Suppressor macrophage treated with lipopolysaccharide for 4 hours (primary cell): ENCODE measurements at regions not wholly inside any gene's neighbourhood (a gene's known extent, or its start where the extent isn't known, plus 50 kb on each side); places are given as distances from the start of the nearest gene placed in this dataset.

Source experiments
- DNase-seq: peaks from one replicate; pipeline ENCODE4 v3.0.0-alpha.2; 2020

DNA sequence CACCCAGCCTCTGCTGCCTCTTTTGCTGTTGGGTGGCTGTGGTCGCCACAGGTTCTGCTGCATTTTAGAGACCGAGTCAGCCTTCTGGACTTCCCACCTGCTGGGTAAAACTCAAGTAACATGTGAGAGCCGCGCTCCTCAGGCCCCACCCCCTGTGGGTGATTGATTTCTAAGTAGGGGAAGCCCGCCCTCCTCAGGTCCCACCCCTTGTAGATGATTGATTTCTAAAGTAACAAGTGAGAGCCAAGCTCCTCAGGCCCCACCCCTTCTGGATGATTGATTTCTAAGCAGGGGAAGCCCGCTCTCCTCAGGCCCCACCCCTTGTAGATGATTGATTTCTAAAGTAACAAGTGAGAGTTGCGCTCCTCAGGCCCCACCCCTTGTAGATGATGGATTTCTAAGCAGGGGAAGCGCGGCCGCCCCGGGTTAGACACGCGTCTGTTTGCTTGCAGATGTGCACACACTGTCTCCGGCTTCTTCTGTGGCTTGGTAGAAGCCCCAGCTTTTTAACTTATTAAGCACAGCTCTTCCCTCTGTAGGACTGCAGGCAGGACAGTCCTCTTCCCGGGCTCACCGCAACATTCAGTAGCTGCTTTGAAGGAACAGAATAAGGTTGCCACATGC is 83.4 kb downstream of the FAM43A start:
- DNase-seq, result peak; percentile 95

DNA sequence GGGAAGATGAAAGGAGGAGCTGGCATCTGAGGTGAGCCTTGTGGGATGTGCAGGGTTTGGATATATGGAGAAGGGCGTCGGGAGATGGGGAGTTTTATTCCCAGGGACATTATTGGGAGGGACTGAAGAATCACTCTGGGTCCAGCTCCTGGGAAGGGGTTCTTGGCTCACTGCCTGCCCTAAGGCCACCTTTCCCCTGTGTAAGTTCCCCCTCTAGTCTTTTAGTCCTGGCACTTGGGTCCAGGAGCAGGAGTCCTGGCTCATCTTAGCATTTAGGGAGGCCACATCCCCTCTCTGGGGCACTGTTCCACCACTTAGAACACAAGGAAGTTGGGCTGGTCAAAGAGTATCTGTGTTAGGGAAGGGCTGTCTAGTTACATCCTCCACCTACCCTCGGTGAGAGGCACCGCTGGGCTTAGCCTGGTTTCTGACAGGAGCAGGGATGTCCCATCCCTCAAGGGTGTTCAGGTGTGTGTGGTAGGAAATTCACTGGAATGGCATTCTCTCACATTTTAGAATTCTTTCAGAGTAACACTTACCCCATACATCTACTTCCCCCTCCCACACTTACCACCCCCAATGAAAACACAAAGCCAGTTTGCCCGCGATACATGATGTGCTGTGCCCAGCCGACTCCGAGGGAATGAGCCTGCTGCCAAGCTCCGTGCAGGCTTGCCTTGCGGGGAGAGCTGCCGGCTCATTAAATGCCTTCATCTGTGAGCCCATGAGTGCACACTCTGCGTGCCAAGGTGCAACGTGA is 86.7 kb downstream of the FAM43A start:
- DNase-seq, result no peak

DNA sequence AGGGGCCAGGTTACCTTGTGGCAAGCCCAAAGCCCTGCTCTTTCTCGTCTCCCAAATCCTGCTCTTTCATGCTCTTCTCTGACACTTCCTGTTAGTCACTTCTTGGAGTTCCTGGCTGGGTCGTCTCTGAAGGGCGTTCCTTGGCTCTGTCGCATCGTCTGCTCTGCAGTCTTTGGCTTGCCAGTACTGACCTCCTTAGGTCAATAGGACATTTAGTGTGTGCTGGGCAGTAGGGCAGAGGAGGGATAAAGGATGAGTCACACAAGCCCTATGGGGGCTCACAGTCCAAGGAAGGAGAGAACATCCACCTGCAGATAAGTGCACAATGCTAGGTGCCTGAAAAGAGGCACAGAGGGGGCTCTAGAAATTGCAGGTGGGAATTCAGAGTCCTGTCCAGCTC is 87.5 kb downstream of the FAM43A start:
- DNase-seq, result no peak

DNA sequence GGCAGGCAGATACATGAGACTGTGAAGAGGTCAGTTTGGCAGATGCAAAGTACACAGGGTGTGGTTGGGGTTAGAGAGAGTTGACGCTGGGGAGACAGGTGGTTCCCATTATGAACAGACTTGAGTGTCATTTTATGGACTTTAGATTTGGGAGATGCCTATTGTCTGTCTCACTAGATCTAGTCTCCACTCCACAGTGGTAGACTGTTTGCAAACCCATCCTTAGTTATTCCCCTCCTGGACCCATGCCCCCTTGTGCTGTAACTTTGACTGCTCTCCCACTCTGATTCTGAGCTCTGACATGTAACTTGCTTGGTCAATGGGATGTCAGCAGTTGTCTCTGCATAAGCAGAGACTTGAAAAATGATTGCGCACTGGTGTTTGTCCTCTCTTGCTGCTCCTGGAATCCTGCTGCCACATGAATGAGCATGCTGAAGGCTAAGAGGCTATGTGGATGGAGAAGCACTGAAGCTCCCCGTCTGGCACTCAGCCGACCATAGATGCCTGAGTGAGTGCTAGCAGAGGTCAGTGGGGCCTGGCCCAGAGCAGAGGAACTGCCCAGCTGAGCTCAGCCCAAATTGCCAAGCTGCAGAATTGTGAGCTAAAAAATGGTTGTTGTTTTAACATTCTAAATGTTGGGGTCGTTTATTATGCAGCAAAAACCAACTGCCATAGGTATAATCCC is 88.2 kb downstream of the FAM43A start:
- DNase-seq, result no peak

DNA sequence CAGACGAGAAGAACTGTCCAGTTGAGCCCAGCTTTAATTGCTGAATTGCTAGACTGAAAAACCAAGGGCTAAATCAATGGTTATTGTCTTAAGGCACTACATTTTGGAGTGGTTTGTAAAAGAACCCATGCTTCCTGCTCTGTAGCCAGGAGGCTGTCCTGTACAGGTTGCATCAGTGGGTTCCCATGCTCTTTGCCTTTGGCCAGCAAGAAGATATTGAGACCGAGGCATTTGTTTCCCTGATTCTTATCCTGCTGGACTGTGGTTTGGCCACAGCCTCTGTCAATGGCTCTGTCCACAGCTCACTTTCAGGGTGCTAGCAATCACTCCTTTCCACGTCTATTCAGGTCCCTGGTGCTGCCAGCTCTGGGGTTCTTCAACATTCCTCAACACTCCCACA is 89.6 kb downstream of the FAM43A start:
- DNase-seq, result no peak

DNA sequence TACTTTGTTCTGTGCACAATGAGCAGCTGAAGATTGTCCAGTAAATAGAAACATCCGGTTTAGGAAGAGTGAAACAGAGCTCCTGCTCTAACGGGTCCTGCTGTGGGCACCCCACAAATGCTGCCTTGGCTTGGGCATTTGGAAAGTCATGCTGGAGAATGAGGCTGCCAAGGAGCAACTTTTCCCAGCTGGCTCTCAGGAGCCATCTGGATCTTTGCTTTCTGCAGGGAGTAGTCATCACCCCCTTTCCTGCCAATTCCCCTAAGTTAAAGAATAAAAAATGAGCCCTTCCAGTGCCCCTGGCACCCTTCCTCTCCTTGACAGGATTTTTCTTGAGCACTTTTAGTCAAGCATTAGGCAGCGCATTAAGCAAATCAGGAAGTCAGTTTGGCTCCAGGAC is 90.0 kb downstream of the FAM43A start:
- DNase-seq, result no peak

DNA sequence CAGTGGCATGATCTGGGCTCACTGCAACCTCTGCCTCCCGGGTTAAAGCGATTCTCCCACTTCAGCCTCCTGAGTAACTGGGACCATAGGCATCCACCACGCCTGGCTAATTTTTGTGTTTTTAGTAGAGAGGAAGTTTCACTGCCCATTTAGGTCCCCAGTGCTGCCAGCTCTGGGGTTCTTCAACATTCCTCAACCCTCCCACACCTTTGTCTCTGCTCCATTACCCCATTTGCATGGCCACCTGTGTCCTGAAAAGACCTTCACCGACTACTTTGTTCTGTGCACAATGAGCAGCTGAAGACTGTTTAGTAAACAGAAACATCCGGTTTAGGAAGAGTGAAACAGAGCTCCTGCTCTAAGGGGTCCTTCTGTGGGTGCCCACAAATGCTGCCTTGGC is 92.0 kb downstream of the FAM43A start:
- DNase-seq, result no peak

DNA sequence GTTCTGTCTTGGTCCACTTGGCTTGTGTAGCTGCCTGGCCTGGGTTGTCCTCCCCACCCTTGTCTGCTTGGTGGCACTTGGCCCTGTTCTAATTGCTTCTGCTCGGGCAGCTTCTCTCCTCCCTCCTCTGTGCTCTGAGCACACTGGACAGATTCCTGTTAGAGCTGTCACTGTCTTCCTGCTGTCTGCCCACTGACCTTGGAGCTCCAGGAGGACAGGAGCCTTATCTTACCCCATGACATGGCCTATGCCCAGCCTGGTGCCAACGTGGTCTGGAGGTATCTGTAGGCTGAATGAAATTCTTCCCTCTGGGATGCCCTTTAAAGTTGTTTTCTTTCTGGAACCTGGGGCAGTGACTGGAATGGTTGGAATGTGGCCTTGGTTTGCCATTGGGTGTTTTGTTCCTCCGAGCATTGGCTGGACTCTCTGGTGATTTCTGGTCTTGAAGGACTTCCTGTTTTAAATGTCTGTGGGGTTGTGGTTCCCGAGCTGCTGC is 94.1 kb downstream of the FAM43A start:
- no peak for DNase-seq

DNA sequence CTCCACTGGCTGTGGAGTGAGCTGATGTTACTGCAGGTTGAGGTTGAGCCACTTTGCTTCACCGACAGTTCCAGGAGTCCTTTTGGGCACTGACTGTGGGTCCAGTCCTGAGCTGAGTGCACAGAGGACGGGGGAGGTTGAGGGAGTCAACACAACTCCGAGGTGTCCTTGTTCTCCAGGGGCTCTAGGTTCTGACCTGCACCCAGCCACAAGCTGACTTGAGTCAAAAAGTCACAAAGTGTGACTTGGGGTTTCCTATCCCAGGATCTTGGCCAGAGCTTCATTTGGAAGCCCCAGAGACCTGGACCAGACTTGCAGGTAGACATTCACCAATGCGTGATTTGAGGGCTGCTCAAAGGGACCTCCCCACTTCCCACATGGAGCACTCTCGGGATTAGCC is 95.0 kb downstream of the FAM43A start:
- no peak for DNase-seq

DNA sequence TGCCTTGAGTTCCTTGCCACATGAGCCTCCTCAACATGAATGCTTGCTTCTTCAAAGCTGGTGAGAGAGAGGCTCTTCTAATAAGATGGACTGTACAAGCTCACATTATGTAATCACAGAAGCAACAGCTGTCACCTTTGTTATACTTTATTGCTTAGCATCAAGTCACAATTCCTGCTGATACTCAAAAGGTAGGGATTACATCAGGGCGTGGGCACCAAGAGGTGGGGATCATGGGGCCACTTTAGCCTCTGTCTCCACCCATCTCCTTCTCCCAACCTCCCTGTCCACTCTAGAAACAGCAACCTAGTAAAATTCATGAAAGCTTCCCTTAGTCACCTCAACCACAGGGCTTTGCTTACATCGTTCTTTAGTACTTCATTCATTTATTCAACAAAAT is 95.9 kb downstream of the FAM43A start:
- DNase-seq, result no peak

DNA sequence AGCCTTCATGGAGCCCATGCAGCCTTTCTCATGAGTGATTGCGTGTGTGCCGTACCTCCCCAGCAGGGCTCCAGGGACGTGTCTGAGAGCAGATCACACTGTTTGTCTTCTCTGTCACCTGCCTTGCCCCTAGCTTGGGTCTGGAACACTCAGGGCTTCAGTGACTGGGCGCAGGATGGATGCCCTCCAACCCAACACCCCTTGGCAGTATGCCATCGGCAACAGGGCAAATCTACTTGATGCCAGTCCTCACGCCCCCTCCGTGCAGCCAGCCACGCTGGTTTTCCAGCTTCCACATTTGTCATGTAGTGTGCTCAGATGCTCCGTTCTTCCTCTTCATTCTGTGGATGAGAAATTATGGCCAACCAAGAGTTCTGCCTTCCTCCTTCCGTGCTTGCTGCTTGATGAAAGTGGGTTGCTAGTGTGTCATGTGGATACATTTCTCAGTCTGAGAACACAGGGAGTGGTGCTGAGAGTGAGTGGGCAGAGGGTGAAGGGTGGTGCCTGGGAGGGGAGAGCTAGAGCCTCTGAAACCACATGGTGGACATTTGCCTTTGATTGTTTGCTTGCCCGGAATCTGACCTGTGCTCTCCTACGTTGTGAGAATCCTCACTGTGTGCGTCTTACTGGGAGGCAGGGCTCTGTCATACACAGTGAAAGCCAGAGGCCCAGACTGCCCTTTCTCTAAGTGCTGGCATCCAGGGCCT is 97.2 kb downstream of the FAM43A start:
- DNase-seq, result peak; percentile 52

DNA sequence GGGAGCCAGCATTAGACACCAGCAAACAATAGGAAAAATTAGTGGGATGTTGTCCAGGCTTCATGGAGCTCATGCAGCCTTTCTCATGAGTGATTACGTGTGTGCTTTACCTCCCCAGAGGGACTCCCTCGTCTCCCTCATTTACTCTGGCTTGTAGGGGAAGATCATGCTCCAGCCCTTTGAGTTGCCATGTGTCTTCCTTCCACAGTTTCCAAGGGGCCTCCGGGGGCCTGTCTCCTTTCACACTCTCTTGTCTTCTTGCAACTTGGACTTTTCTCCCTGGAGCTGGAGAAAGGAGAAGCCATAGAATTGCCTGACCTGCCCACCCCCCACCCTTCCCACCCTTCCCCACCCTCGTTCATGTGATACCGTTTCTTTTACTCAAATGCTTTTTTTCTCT is 98.7 kb downstream of the FAM43A start:
- no peak for DNase-seq

DNA sequence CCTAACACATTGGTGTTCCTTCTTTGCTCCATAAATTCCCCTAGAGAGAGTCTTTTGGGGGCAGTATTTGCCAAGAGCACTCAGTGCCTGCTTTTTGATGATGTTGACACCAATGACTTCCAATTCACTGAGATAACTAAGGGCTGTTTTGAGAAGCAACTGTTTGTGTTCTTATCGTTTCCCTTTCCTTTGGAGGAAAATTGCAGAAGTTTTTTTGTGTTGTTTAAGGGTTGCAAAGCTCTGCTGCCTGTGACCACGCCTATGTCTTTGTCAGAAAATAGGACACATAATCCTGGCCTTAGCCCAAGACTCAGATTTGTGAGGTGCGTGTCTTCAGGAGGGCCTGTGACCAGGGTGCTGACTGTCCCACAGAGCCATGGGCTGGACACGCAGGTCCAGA is 99.6 kb downstream of the FAM43A start:
- DNase-seq, result peak; percentile 35

DNA sequence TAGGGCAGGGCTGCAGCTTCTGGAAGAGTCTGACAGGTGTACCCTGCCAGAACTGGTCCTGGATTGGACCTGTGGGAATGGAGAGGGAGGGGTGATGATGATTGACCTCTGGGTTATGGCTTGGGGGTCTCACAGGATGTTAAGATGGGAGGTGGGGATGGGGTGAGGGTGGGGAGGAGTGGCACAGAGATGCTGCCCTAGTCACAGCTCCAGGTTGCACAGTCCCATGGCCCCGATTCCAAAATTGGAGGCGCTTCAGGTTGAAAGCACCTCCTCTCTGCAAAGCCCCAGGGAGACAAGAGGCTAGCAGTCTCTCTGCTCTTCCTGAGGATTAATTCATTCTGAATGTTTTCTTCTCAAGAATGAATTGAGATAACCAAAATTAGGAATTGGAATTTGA is 101.4 kb downstream of the FAM43A start:
- no peak for DNase-seq

DNA sequence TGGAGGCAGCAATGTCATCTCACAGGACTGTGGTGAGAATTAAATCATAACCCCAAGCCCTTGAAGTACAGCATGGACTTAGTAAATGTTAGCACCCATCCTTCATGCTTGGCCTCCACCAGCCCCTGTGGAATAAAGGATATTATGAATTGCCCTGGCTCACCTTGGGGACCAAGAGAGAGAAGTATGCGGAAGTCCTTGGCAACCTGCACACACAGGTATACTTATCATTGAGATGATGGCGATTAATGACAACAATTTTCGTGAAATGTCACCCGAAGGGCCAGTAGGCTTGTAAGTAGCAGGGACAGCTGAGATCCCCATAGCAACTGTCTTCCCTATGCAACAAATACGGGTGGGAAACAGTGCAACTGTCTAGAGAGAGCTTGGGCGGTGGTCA is 102.0 kb downstream of the FAM43A start:
- no peak for DNase-seq

DNA sequence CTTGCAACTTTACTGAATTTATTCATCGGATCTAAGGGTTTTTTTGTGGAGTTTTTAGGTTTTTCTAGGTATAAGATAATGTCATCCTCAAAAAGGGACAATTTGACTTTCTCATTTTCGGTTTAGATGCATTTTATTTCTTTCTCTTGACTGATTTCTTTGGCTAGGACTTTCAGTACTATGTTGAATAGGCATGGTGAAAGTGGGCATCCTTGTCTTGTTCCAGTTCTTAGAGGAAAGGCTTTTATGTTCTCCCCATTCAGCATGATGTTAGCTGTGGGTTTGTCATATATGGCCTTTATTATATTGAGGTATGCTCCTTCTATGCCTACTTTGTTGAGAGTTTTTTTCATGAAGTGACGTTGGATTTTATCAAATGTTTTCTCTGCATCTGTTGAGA is 106.7 kb downstream of the FAM43A start:
- no peak for DNase-seq

DNA sequence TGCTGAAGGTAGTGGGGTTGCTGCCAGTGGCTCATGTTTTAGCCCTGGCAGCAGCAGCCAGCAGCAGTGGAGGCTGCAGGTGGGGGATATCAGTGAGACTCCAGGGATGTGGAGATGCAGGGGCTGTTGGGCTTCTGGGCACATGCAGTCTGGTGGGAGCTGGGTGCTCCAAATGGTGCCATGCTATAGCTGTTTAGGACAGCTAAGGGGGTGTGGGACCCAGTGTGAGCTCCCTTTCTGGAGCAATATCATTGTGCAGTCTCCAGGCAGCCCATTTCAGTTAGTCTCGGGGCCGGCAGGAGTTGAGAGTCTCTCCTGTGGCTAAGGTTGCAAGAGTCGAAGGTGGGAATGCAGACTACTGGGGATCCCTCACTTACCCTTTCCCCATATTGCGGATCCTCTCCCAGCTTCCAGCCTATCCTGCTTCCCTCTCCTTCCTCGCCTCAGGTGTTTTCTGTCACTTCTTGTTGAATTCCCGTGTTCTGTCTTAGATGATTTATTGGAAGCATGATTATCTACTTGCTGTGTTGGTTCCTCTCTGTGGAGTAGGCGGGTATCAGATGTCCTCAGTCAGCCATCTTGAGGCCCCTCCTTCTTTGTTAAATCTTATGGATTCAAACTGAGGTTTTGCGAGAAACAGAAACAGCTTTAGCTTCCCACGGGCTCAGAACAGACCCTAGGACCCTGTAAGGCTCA is 112.0 kb downstream of the FAM43A start:
- no peak for DNase-seq

DNA sequence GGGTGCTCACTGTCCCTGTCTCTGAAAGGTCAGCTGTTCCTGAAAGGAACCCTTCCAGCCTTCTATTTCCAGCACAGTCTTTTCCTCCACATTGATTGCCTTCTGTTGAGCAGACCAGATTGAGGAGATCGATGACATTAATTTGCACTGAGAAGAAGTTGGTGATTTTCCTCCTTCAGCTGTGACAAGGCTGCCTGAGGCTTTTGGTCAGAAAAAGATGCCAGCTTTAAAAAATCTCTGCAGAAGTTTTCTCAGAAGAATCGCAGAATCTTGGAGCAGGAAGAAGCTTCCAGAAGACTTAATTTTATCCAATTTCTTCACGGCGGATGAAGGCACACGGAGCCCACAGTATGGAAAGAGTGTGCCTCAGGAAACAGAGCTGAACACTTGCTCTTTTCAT is 112.8 kb downstream of the FAM43A start:
- no peak for DNase-seq

DNA sequence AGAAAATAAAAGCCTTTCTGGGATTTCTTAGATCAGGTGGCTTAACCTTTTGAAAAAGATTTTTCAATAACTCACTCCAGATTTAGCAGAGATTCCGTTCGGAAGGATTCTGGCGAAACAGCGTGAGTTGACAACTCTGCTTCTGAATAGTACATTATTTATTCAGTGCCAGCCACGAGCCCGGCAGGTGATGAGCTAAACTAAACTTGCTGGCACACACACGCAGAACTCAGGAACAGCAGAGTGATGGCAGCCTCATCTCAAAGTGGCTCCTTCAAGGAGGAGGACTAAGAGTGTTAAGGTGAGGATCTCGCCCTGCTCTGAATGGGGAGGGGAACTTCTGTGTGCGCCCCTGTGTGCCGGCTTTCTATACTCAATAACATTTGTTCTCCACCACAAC is 114.3 kb downstream of the FAM43A start:
- no peak for DNase-seq

DNA sequence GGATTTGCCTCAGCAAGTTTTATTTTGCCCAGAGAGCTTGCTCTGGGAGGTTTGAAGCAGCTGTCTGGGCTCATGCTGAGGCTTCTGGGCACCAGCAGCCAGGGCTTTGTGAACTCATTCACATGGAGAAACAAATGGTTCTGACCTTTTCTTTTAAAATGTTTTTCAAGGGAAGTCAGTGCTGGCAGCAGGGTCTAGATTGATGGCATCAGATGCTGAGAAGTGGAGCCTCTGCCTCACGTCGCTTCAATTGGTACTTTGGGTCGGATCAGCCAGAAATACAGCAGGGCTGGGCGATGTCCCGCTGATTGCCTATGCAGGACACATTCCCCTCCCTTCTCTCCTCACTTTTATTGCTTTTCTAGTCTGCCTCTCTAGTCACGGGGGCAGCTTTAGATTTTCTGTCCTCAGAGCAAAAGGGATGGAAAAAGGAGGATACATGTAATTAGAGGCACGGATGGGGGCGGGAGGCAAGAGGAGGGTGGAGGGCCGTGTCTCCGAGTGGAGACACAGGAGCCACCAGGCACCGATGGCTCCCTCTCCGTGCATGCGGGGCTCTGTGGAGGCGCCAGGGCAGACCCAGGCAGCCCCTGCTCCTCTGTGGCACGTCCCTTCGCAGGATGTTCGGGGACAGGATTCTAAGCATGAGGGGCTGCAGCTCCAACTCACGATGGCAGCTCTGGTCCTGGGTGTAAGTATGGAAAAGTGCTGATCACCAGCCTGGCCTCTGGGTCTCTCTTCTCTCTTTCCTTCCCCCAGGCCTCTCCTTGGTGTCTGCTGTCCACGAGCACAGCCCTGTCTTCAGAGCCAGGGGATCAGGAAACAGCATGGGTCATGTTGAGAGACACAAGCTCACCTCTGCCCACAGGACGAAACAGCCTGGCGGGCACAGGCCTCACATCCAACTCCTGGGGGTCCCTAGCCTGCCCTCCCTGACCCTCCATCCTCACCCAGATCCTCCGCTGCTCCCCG is 116.1 kb downstream of the FAM43A start:
- DNase-seq, result no peak

DNA sequence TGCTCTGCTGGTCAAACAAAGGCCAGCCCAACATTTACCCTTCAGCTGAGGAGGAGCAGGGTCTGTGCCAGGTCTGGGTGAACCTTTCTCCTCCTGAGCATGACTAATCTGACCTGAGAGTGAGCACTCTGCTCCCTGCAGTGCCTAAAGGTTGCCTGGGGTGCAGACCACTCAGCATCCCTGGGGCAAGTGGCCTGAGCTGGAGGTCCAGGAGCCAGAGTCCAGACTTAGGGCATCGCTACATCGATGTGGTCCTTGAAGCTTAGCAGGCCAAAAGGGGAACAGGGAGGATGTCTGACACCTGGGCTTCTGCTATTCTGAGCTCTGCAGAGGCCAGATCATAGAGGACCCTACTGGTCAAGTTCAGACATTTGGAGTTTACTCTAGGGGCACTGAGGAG is 119.1 kb downstream of the FAM43A start:
- no peak for DNase-seq

DNA sequence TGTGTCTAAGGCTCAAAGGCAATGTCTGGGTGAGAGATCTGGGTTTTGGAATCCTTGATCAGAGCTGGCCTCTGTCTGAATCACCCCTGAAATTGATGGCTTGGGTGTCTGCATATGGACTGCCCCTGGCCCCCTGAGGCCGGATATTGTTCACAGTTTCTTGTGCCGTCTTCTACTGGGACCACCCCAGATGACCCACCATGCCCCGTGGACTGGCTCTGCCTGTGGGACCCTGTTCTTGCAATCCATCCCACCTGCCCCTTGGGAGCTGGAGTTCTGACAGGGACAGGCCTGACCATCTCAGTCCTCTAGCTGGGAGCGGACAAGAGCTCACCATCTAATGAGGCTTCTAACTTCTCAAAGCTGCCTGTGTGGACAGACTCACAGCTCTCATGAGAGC is 119.9 kb downstream of the FAM43A start:
- no peak for DNase-seq
